GM18870 (cell line): ENCODE measurements at regions not wholly inside any gene's neighbourhood (a gene's known extent, or its start where the extent isn't known, plus 50 kb on each side); places are given as distances from the start of the nearest gene placed in this dataset.
"Not testable (repeated sequence)": the region's sequence is repeated elsewhere in the genome, so short reads cannot be mapped to it uniquely, and the experiment has no call there.

Source experiments
- ATAC-seq: cut with Tn5 transposase; IDR thresholded peaks from one replicate; pipeline ENCODE4 v1.9.1; 2021; ENCODE audit warnings: moderate library complexity; ENCODE audit not compliant: unreplicated experiment

- no peak for ATAC-seq
Observed at GRCh38 chr6:18586133-18586532, 199.0 kb downstream of the RNF144B start.

DNA sequence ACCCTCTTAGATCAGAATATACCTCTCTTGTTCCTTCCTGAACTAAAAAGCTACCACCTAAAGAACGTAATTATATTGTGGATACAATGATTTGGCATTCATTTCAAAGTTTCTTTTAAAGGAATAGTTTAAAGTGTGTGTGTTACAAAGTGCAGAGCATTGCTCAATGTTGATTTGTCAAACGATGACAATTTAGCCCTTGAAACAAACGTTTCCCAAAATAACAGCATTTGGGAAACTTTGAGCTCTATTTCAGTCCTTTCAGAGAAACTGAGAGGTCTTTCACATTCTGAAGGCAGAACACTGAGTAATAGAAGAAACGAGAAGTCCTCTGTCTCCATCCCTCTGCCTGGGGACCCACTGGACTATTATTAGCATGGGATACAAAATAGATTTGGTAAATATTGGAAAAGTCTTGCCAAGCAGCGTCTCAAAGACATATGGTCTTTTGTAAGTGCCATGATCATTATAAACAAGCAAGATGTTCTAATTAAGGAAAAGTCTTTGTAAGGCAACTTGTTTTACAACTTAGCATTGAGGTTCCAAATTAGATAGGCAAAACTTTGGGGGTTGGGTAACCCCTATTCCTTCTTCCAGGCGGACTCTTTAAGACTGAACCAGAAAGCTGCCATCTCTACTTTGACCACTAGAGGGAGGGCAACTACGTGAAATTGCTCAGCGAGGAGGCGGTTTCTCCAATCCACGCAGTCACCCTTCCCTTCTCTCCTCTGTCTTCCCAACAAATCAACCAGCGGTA is 208.8 kb downstream of the RNF144B start:
- ATAC-seq = peak; percentile 88

DNA sequence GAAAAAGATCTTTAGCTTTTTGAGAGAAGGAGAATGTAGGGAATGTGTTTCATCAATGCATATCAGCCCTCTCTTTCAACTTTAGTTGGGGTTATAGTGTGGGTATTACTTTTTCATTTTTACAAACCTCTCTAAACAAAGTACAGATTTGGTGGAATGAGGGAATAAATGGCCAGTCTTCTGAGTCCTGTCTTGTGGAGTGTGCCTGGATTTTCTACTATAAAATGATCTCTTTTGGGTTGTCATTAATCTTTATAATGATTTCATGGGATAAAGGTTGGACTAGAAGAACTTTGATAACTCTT is 209.3 kb downstream of the RNF144B start:
- ATAC-seq = peak; percentile 21

GRCh38 chr6:18598551-18599264 is 211.6 kb downstream of the RNF144B start:
- ATAC-seq = no peak

GRCh38 chr6:18600255-18600654 is 213.1 kb downstream of the RNF144B start:
- ATAC-seq = no peak

DNA sequence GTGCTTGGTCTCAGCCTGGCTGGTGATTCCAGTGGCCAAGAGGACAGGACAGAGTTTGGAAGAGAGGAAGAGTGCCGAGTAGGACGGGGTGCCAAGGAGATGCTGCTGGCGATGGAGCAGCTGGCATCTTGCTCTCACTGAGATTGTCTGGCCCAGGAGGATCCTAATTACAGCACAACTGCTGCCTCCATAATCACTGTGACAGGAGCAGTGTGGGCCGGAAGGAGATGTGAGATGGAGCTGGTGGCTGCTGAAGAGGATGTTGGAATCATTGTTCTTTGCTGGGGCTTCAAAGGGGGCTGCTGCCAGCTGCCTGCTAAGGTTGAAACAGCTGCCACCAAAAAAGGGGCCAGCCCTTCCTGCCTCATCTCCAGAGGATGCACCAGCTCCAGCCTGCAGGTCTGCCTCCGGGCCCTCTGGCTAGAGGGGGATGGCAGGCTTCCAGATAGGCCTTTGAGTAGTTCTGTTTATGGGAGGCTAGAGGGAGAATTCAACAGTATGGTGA is 214.4 kb downstream of the RNF144B start:
- no peak for ATAC-seq

- ATAC-seq = no peak
Observed at GRCh38 chr6:18602931-18603330, 215.8 kb downstream of the RNF144B start.

GRCh38 chr6:18603361-18603760 is 216.2 kb downstream of the RNF144B start:
- ATAC-seq = no peak

- ATAC-seq = no peak
Observed at GRCh38 chr6:18605841-18606240, 218.7 kb downstream of the RNF144B start.

GRCh38 chr6:18609715-18610114 is 222.6 kb downstream of the RNF144B start:
- no peak for ATAC-seq

GRCh38 chr6:18613319-18613925 is 226.3 kb downstream of the RNF144B start:
- no peak for ATAC-seq

DNA sequence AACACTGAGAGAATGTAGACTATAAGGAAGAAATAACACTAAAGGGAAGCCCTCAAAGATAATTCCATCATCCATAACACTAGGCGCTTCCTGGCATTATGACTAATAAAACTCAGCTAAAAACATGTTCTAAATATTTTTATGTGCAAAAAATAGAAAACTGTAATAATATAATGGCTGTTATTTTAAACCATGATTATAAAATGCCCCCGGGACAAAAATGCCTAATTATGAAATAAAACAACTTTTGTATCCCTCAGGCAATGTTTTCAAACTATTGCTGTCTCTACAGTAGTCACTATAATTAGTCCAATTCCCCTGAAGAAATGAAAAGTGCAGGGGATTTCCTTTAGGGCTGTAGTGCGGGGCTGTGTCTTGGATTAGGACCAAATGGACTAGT is 242.4 kb downstream of the RNF144B start:
- ATAC-seq = no peak

- ATAC-seq = no peak
Observed at GRCh38 chr6:18632670-18633410, 245.7 kb downstream of the RNF144B start.

- ATAC-seq = no peak
Observed at GRCh38 chr6:18634912-18635311, 247.8 kb downstream of the RNF144B start.

DNA sequence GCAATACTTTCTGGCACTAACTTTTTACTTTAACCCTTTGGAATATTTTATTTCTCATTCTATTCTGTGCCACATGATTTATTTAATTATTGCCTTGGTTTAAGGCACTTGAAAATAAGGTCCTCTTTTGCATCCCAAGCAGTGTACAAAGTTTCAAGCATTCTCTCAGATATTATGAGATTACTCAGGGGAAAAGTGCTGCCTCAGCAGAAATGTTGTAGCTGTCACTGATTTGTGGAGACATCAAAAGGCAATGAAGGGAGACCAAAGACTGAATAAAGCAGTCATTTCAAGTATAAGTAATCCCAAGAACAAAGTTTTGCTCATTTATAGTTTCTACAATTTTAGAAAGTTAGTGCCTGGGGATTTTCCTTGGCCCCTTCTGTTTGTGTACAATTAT is 253.0 kb downstream of the RNF144B start:
- no peak for ATAC-seq

- no peak for ATAC-seq
Observed at GRCh38 chr6:18640754-18641153, 253.6 kb downstream of the RNF144B start.

DNA sequence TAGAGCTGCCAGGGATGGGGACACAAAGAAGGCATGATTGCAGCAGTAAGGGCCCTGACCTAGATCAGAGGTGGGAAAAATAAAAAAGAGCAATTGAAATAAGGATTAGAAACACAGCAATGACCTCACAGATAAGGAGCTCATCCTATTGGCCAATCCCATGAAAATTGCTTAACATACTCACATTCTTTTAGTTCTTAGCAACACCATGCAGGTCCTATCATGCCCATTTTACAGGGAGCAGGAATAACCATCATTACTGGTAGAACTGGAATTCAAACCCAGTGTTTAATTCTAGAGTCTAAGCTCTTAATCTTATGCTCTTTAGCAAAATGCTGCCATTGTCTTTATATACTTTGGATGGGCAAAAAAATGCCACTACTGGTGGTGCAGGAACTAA is 267.7 kb downstream of the RNF144B start:
- no peak for ATAC-seq

GRCh38 chr6:18656506-18656905 is 269.4 kb downstream of the RNF144B start:
- ATAC-seq = no peak

DNA sequence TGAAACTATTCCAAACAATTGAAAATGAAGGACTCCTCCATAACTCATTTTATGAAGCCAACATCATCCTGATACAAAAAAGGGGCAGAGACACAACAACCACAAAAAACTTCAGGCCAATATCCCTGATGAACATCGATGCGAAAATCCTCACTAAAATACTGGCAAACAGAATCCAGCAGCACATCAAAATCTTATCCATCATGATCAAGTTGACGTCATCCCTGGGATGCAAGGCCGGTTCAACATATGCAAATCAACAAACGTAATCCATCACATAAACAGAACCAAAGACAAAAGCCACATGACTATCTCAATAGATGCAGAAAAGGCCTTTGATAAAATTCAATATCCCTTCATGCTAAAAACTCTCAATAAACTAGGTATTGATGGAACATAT is 272.8 kb downstream of the RNF144B start:
- not testable (repeated sequence) for ATAC-seq

DNA sequence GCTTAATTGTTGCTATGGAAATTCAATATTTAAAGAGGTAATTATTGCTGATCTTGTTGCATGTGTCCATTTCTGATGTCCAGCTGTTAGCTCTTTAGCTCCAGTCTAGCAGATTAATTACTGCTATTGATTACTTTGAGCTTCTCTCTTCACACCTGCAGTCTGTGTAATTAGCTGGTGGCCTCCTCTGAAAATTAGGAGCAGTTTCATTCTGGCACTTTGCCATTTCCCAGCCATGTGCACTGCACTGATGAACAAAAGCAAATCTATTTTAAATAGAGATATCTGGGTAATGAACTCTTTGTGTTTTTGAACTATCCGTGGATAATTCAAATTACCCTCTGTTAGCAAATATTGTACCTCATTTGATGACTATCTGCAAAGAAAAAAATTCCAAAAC is 275.9 kb downstream of the RNF144B start:
- no peak for ATAC-seq

- no peak for ATAC-seq
Observed at GRCh38 chr6:18664401-18664800, 277.3 kb downstream of the RNF144B start.
